Right hindlimb (tissue), 1 donor: ENCODE measurements at regions not wholly inside any gene's neighbourhood (a gene's known extent, or its start where the extent isn't known, plus 50 kb on each side); places are given as distances from the start of the nearest gene placed in this dataset.
"Not testable (repeated sequence)": the region's sequence is repeated elsewhere in the genome, so short reads cannot be mapped to it uniquely, and the experiment has no call there.

Source experiments
- DNase-seq: peaks from one replicate; pipeline ENCODE4 v3.0.0-alpha.2; 2018

- no peak for DNase-seq
Observed at GRCh38 chr6:97689078-97689754, 406.2 kb upstream of the MMS22L start.

- DNase-seq: no peak
Observed at GRCh38 chr6:97697456-97697855, 414.4 kb upstream of the MMS22L start.

GRCh38 chr6:97701801-97702200, 418.8 kb upstream of the MMS22L start:
- no peak for DNase-seq

- DNase-seq: no peak
Observed at GRCh38 chr6:97702248-97702647, 419.2 kb upstream of the MMS22L start.

- DNase-seq: no peak
Observed at GRCh38 chr6:97703661-97704060, 420.6 kb upstream of the MMS22L start.

GRCh38 chr6:97705568-97705967, 422.6 kb upstream of the MMS22L start:
- DNase-seq: no peak

GRCh38 chr6:97712751-97713150, 429.7 kb upstream of the MMS22L start:
- no peak for DNase-seq

GRCh38 chr6:97714772-97715171, 431.8 kb upstream of the MMS22L start:
- DNase-seq: no peak

GRCh38 chr6:97717086-97717485, 434.1 kb upstream of the MMS22L start:
- DNase-seq: no peak

- no peak for DNase-seq
Observed at GRCh38 chr6:97726378-97726777, 443.4 kb upstream of the MMS22L start.

GRCh38 chr6:97732045-97732444, 449.0 kb upstream of the MMS22L start:
- DNase-seq: no peak

GRCh38 chr6:97757575-97757974, 474.6 kb upstream of the MMS22L start:
- DNase-seq: no peak

GRCh38 chr6:97765461-97765860, 482.4 kb upstream of the MMS22L start:
- DNase-seq: no peak

- DNase-seq: no peak
Observed at GRCh38 chr6:97771372-97771771, 488.4 kb upstream of the MMS22L start.

GRCh38 chr6:97775012-97775411, 492.0 kb upstream of the MMS22L start:
- no peak for DNase-seq

- no peak for DNase-seq
Observed at GRCh38 chr6:97778290-97779038, 495.4 kb upstream of the MMS22L start.

- not testable (repeated sequence) for DNase-seq
Observed at GRCh38 chr6:97779039-97779766, 496.2 kb upstream of the MMS22L start.

- no peak for DNase-seq
Observed at GRCh38 chr6:97790926-97791590, 508.0 kb upstream of the MMS22L start.

GRCh38 chr6:97805596-97805995, 522.6 kb upstream of the MMS22L start:
- DNase-seq: no peak

- no peak for DNase-seq
Observed at GRCh38 chr6:97812940-97813339, 529.9 kb upstream of the MMS22L start.

GRCh38 chr6:97813889-97814567, 531.0 kb upstream of the MMS22L start:
- DNase-seq: peak; percentile 34

GRCh38 chr6:97815301-97815812, 532.3 kb upstream of the MMS22L start:
- no peak for DNase-seq
